Astrocyte (in vitro differentiated cells and primary cell): ENCODE measurements at regions not wholly inside any gene's neighbourhood (a gene's known extent, or its start where the extent isn't known, plus 50 kb on each side); places are given as distances from the start of the nearest gene placed in this dataset.

Source experiments
- EZH2 ChIP-seq: IDR thresholded peaks from 2 replicates; pipeline ENCODE4 v1.6.1; 2012; ENCODE audit warnings: mild to moderate bottlenecking, low read length, inconsistent platforms; ENCODE audit not compliant: insufficient read depth
- TF ChIP-seq, protein P1 (sequence below): IDR thresholded peaks from 2 replicates; pipeline ENCODE4 v1.5.1; 2011; ENCODE audit warnings: low read depth, mild to moderate bottlenecking, inconsistent platforms, low read length, moderate library complexity; ENCODE audit not compliant: insufficient read depth

DNA sequence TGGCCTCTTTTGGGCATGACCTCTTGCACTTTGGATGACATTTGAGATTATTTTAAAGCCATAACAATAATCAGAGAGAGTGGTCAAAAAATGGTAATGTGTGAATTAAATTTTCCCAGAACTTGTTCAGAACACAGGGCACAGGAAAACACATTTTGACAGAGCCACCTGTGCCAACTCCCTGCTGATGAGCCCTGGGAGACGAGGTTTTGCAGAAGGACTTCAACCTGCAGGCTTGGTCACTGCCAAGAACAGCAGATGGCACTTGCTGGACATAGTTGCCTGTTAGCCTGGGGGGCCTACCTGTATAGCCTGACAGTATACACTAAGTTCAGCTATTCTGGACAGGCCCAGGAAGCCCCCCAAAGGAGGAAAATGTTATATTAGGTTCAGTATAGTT, 277.8 kb upstream of the EMCN start:
- TF ChIP-seq, protein P1, sequence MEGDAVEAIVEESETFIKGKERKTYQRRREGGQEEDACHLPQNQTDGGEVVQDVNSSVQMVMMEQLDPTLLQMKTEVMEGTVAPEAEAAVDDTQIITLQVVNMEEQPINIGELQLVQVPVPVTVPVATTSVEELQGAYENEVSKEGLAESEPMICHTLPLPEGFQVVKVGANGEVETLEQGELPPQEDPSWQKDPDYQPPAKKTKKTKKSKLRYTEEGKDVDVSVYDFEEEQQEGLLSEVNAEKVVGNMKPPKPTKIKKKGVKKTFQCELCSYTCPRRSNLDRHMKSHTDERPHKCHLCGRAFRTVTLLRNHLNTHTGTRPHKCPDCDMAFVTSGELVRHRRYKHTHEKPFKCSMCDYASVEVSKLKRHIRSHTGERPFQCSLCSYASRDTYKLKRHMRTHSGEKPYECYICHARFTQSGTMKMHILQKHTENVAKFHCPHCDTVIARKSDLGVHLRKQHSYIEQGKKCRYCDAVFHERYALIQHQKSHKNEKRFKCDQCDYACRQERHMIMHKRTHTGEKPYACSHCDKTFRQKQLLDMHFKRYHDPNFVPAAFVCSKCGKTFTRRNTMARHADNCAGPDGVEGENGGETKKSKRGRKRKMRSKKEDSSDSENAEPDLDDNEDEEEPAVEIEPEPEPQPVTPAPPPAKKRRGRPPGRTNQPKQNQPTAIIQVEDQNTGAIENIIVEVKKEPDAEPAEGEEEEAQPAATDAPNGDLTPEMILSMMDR: no peak
- no peak for TF ChIP-seq EZH2
